HepG2 (cell line): ENCODE measurements at regions not wholly inside any gene's neighbourhood (a gene's known extent, or its start where the extent isn't known, plus 50 kb on each side); places are given as distances from the start of the nearest gene placed in this dataset.

Source experiments
- ATF1 ChIP-seq: IDR thresholded peaks from 2 replicates; pipeline ENCODE4 v1.6.1; 2016; ENCODE audit warnings: mild to moderate bottlenecking, control low read depth
- EP300 ChIP-seq, 3 experiments: sonication (generic) in 1 of 3; formaldehyde crosslinking in 1 of 3; IDR thresholded peaks; 2 replicates each; pipeline versions ENCODE4 v1.5.1 to v1.6.1; 2011 to 2020; ENCODE audit warnings: low read depth in 2 of 3, low read length in 2 of 3, borderline replicate concordance in 1 of 3, improper control_type of control experiment in 1 of 3, mild to moderate bottlenecking in 1 of 3, missing genetic modification reagents in 1 of 3, moderate library complexity in 1 of 3
- ETV6 ChIP-seq: sonication (generic); formaldehyde crosslinking; conservative IDR thresholded peaks from 2 replicates; pipeline ENCODE4 v1.4.0; 2020; ENCODE audit warnings: missing genetic modification reagents
- MYNN ChIP-seq: sonication (generic); formaldehyde crosslinking; IDR thresholded peaks from 2 replicates; pipeline ENCODE4 v1.4.0; 2020; ENCODE audit warnings: mild to moderate bottlenecking, low read depth, missing genetic modification reagents
- NFE2L1 ChIP-seq: sonication (generic); formaldehyde crosslinking; IDR thresholded peaks from 2 replicates; pipeline ENCODE4 v1.4.0; 2020; ENCODE audit warnings: missing genetic modification reagents, mild to moderate bottlenecking, borderline replicate concordance
- PHF21A ChIP-seq: sonication (generic); formaldehyde crosslinking; IDR thresholded peaks from 2 replicates; pipeline ENCODE4 v1.5.0; 2020; ENCODE audit warnings: mild to moderate bottlenecking, missing genetic modification reagents
- POLR2AphosphoS2 ChIP-seq: IDR thresholded peaks from 2 replicates; pipeline ENCODE4 v1.6.1; 2011; ENCODE audit warnings: low read depth, low read length, improper control_type of control experiment
- ZNF761 ChIP-seq: sonication (generic); formaldehyde crosslinking; conservative IDR thresholded peaks from 2 replicates; pipeline ENCODE4 v1.4.0; 2020; ENCODE audit warnings: mild to moderate bottlenecking, missing genetic modification reagents
- TF ChIP-seq, protein P1 (sequence below): sonication (generic); formaldehyde crosslinking; IDR thresholded peaks from 2 replicates; pipeline ENCODE4 v1.5.0; 2020; ENCODE audit warnings: mild to moderate bottlenecking, missing genetic modification reagents, moderate library complexity
- TF ChIP-seq, protein P2 (sequence below): sonication (generic); formaldehyde crosslinking; IDR thresholded peaks from 2 replicates; pipeline ENCODE4 v1.8.0; 2022; ENCODE audit warnings: low read depth, missing genetic modification reagents
- TF ChIP-seq, protein P3 (sequence below): sonication (generic); formaldehyde crosslinking; IDR thresholded peaks from 2 replicates; pipeline ENCODE4 v1.4.0; 2020; ENCODE audit warnings: missing genetic modification reagents

DNA sequence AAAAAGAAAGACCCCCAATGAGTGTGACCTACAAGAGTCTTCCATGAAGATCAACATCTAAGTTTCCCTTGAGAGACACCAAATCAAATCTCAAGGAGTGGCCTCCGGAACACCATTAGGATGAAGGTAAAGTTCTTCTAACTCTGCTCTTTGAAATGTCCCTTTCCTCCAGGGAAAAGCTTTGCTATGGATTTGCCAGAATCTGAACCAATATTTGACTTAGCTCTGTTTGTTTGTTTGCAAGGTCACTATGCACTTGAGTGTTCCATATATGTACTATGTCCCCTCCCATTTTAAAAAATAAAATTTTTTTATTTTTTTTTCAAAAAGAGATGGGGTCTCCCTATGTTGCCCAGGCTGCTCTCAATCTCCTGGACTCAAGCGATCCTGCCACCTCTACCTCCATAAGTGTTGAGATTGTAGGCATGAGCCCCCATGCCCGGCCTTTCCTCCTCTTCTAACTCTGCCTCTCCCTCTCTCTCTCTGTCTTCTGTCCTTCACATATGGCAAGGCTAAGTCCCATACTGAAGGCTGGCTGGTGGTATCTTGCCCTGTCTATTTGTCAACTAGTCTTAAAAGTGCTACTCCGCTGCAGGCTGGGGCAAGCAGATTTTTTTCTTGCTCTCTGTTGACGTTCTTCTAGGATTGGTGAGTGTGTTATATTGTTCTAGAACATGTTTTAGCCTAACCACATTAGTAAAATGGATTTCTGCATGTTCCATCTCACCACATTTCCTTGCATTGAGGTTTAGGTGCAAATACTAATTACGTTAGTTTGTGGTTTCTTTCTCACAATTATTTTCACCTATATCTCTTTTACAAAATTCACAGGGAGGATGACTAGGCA, 276.7 kb upstream of the DYNLRB2 start:
- TF ChIP-seq, protein P1, sequence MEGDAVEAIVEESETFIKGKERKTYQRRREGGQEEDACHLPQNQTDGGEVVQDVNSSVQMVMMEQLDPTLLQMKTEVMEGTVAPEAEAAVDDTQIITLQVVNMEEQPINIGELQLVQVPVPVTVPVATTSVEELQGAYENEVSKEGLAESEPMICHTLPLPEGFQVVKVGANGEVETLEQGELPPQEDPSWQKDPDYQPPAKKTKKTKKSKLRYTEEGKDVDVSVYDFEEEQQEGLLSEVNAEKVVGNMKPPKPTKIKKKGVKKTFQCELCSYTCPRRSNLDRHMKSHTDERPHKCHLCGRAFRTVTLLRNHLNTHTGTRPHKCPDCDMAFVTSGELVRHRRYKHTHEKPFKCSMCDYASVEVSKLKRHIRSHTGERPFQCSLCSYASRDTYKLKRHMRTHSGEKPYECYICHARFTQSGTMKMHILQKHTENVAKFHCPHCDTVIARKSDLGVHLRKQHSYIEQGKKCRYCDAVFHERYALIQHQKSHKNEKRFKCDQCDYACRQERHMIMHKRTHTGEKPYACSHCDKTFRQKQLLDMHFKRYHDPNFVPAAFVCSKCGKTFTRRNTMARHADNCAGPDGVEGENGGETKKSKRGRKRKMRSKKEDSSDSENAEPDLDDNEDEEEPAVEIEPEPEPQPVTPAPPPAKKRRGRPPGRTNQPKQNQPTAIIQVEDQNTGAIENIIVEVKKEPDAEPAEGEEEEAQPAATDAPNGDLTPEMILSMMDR, result no peak
- TF ChIP-seq ZNF761 (CRISPR knock-in tag) (no peak), MYNN (CRISPR knock-in tag) (no peak), POLR2AphosphoS2 (no peak), PHF21A (no peak), ATF1 (CRISPR knock-in tag) (no peak), ETV6 (CRISPR knock-in tag) (no peak), EP300 (IDR thresholded peaks at IDR 0.05; ENCODE audit: low read depth in 2 of 2, low read length in 2 of 2) (peak in 1 of 2 experiments; percentile 58; a peak in 1 of 4 replicates), EP300 (CRISPR knock-in tag; IDR thresholded peaks at IDR 0.05; ENCODE audit: borderline replicate concordance) (no peak), NFE2L1 (CRISPR knock-in tag) (no peak)
- TF ChIP-seq, protein P2, sequence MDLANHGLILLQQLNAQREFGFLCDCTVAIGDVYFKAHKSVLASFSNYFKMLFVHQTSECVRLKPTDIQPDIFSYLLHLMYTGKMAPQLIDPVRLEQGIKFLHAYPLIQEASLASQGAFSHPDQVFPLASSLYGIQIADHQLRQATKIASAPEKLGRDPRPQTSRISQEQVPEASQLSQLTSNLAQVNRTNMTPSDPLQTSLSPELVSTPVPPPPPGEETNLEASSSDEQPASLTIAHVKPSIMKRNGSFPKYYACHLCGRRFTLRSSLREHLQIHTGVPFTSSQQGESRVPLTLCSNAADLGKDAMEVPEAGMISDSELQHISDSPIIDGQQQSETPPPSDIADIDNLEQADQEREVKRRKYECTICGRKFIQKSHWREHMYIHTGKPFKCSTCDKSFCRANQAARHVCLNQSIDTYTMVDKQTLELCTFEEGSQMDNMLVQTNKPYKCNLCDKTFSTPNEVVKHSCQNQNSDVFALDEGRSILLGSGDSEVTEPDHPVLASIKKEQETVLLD (CRISPR knock-in tag), result no peak
- TF ChIP-seq, protein P3, sequence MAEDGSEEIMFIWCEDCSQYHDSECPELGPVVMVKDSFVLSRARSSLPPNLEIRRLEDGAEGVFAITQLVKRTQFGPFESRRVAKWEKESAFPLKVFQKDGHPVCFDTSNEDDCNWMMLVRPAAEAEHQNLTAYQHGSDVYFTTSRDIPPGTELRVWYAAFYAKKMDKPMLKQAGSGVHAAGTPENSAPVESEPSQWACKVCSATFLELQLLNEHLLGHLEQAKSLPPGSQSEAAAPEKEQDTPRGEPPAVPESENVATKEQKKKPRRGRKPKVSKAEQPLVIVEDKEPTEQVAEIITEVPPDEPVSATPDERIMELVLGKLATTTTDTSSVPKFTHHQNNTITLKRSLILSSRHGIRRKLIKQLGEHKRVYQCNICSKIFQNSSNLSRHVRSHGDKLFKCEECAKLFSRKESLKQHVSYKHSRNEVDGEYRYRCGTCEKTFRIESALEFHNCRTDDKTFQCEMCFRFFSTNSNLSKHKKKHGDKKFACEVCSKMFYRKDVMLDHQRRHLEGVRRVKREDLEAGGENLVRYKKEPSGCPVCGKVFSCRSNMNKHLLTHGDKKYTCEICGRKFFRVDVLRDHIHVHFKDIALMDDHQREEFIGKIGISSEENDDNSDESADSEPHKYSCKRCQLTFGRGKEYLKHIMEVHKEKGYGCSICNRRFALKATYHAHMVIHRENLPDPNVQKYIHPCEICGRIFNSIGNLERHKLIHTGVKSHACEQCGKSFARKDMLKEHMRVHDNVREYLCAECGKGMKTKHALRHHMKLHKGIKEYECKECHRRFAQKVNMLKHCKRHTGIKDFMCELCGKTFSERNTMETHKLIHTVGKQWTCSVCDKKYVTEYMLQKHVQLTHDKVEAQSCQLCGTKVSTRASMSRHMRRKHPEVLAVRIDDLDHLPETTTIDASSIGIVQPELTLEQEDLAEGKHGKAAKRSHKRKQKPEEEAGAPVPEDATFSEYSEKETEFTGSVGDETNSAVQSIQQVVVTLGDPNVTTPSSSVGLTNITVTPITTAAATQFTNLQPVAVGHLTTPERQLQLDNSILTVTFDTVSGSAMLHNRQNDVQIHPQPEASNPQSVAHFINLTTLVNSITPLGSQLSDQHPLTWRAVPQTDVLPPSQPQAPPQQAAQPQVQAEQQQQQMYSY (CRISPR knock-in tag), result no peak
